ENCODE measurements at regions not wholly inside any gene's neighbourhood (a gene's known extent, or its start where the extent isn't known, plus 50 kb on each side); places are given as distances from the start of the nearest gene placed in this dataset.

DNA sequence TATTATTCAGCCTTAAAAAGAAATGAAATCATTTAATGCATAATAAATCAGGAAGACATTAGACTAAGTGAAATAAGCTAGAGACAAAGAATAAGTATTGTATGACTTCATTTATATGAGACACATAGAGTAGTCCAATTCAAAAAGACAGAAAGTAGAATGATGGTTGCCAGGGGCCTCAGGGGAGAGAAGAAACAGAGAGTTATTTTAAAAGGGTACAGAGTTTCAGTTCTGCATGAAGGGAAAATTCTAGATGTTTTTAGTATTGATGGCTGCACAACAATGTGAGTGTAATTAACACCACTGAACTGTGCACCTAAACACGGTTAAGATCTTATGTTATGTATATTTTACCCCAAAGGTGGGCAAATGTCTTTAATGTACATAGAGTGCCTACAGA is 1407.9 kb upstream of the MAP3K7 start:
- TF ChIP-seq, protein P1, sequence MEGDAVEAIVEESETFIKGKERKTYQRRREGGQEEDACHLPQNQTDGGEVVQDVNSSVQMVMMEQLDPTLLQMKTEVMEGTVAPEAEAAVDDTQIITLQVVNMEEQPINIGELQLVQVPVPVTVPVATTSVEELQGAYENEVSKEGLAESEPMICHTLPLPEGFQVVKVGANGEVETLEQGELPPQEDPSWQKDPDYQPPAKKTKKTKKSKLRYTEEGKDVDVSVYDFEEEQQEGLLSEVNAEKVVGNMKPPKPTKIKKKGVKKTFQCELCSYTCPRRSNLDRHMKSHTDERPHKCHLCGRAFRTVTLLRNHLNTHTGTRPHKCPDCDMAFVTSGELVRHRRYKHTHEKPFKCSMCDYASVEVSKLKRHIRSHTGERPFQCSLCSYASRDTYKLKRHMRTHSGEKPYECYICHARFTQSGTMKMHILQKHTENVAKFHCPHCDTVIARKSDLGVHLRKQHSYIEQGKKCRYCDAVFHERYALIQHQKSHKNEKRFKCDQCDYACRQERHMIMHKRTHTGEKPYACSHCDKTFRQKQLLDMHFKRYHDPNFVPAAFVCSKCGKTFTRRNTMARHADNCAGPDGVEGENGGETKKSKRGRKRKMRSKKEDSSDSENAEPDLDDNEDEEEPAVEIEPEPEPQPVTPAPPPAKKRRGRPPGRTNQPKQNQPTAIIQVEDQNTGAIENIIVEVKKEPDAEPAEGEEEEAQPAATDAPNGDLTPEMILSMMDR (IDR thresholded peaks at IDR 0.05; ENCODE audit: extremely low read depth, missing control alignments), result no peak
- DNase-seq (ENCODE audit: low spot score), result no peak

- no peak for DNase-seq (ENCODE audit: low spot score)
- TF ChIP-seq, protein P1 (IDR thresholded peaks at IDR 0.05; ENCODE audit: extremely low read depth, missing control alignments), result no peak
Observed at GRCh38 chr6:91982559-91982958, 1395.7 kb upstream of the MAP3K7 start.

DNA sequence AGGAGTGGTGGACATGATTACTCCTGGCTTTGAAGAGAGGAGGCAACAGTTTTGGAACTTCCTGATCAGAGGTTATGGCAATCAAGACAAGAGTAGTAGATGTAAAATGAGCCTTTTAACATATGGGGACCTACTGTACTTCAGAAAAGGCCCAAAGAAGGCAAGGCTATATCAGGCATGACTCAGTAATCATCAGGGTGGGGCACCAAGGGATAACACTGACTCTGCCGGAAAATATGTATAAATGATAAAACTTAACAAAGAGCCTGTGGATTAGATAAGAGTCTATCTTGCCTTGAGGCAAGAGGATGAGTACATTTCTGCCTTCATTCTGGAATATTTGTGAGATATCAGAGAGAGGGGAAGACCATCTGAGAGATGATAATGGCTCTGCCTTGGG is 1389.9 kb upstream of the MAP3K7 start:
- TF ChIP-seq, protein P1 (IDR thresholded peaks at IDR 0.05; ENCODE audit: extremely low read depth, missing control alignments), result no peak
- no peak for DNase-seq (ENCODE audit: low spot score)

- TF ChIP-seq, protein P1 (IDR thresholded peaks at IDR 0.05; ENCODE audit: extremely low read depth, missing control alignments), result no peak
- DNase-seq (ENCODE audit: low spot score), result no peak
Observed at GRCh38 chr6:91970700-91971099, 1383.8 kb upstream of the MAP3K7 start.

- DNase-seq (ENCODE audit: low spot score), result no peak
Observed at GRCh38 chr6:91965872-91966271, 1379.0 kb upstream of the MAP3K7 start.

DNA sequence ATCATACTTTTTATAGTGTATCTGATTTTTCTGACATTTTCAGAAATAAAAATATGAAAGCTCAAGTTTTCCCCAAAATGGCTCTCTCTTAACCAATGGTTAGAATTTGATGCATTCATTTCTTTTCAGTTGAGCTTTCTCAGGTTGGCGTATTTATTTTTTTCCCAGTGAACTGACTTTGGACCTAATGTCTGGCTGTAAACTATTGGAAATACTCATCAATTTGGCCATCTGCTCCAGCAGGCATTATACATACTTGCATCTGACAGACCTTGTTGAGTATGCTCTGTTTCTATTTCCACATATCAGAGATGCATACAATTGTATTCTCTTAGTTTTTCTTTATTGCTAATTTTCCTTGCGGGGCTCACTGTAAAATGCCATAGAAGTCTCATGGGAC is 1374.8 kb upstream of the MAP3K7 start:
- TF ChIP-seq, protein P1 (IDR thresholded peaks at IDR 0.05; ENCODE audit: extremely low read depth, missing control alignments), result no peak
- no peak for DNase-seq (ENCODE audit: low spot score)

More at GRCh38 chr6:91965872-91966271, 1379.0 kb upstream of the MAP3K7 start:
- TF ChIP-seq, protein P1 (IDR thresholded peaks at IDR 0.05; ENCODE audit: extremely low read depth, missing control alignments), result no peak

DNA sequence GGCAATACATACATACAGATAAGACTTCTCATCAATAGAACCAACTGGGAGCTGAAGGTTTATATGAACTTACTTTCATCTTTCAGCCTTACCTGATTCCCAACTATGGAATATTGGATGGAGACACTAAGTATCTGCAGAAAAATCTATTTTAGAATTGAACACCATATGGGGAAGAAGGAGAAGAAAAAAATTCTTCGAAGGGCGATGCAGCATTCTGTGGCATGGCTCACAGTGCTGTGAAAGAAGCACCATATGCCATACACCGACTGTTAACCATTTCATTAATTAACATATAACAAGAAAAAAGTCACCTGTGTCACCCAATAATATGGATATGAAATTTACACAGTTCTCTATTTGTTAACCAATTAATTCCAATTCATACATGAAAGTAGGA is 1374.4 kb upstream of the MAP3K7 start:
- DNase-seq (ENCODE audit: low spot score), result no peak
- TF ChIP-seq, protein P1 (IDR thresholded peaks at IDR 0.05; ENCODE audit: extremely low read depth, missing control alignments), result no peak

All from GM20000 (cell line).